SJSA1 (cell line): ENCODE measurements at regions not wholly inside any gene's neighbourhood (a gene's known extent, or its start where the extent isn't known, plus 50 kb on each side); places are given as distances from the start of the nearest gene placed in this dataset.
"Not testable (repeated sequence)": the region's sequence is repeated elsewhere in the genome, so short reads cannot be mapped to it uniquely, and the experiment has no call there.

Experiments
- DNase-seq, 2 experiments: peaks; one replicate each; pipeline ENCODE4 v3.0.0-alpha.2; 2015 to 2020; ENCODE audit warnings: low spot score in 2 of 2, low read depth in 1 of 2
- H3K27ac ChIP-seq: fragments of 250-450 bp; sonication (Bioruptor Pico); 2 replicates; pipeline ENCODE4 v1.5.1; 2020; ENCODE audit warnings: mild to moderate bottlenecking, moderate library complexity
- H3K27me3 ChIP-seq: fragments of 250-450 bp; sonication (Bioruptor Pico); replicated peaks from 2 replicates; pipeline ENCODE4 v1.5.1; 2020; ENCODE audit warnings: mild to moderate bottlenecking, moderate library complexity
- H3K36me3 ChIP-seq: fragments of 250-450 bp; sonication (Bioruptor Pico); 2 replicates; pipeline ENCODE4 v1.5.1; 2020; ENCODE audit warnings: mild to moderate bottlenecking
- H3K4me1 ChIP-seq: fragments of 250-450 bp; sonication (Bioruptor Pico); replicated peaks from 2 replicates; pipeline ENCODE4 v1.6.1; 2021; ENCODE audit warnings: mild to moderate bottlenecking
- H3K4me3 ChIP-seq: fragments of 250-450 bp; sonication (Bioruptor Pico); 2 replicates; pipeline ENCODE4 v1.5.1; 2020; ENCODE audit warnings: mild to moderate bottlenecking
- H3K9me3 ChIP-seq: fragments of 250-450 bp; sonication (Bioruptor Pico); replicated peaks from 2 replicates; pipeline ENCODE4 v1.5.1; 2020; ENCODE audit warnings: mild to moderate bottlenecking

GRCh38 chr17:77841742-77842527, 116.6 kb upstream of the TNRC6C start:
- DNase-seq: no peak
- Histone ChIP-seq H3K9me3 (no peaks in the 10 kb centered on the region), H3K27me3 (no peaks in the 10 kb centered on the region), H3K4me3 (no peak overlapping the region), H3K36me3 (no peaks in the 10 kb centered on the region), H3K27ac (no peak overlapping the region), H3K4me1 (peaks cover 18% of the 10 kb centered on the region)

- Histone ChIP-seq H3K4me3 (no peak overlapping the region), H3K36me3 (no peaks in the 10 kb centered on the region), H3K27ac (no peak overlapping the region), H3K9me3 (no peaks in the 10 kb centered on the region), H3K27me3 (no peaks in the 10 kb centered on the region), H3K4me1 (peaks cover 18% of the 10 kb centered on the region)
- DNase-seq: peak in 1 of 2 experiments; percentile 46
Measured at GRCh38 chr17:77842528-77843147, 115.9 kb upstream of the TNRC6C start.

- not testable (repeated sequence) for H3K4me3 ChIP-seq, H3K27me3 ChIP-seq, H3K9me3 ChIP-seq, H3K36me3 ChIP-seq, H3K27ac ChIP-seq
- peak in 1 of 2 experiments; percentile 56 for DNase-seq
- H3K4me1 ChIP-seq: peaks cover 18% of the 10 kb centered on the region
Measured at GRCh38 chr17:77843255-77843895, 115.1 kb upstream of the TNRC6C start.

- no peaks in the 10 kb centered on the region for H3K27me3 ChIP-seq
- no peaks in the 10 kb centered on the region for H3K36me3 ChIP-seq
- H3K4me1 ChIP-seq: peaks cover 18% of the 10 kb centered on the region
- DNase-seq: no peak
- H3K9me3 ChIP-seq: no peaks in the 10 kb centered on the region
- H3K27ac ChIP-seq: no peak overlapping the region
- no peak overlapping the region for H3K4me3 ChIP-seq
Measured at GRCh38 chr17:77843896-77844295, 114.6 kb upstream of the TNRC6C start.

GRCh38 chr17:77844681-77845080, 113.8 kb upstream of the TNRC6C start:
- no peaks in the 10 kb centered on the region for H3K36me3 ChIP-seq
- H3K27me3 ChIP-seq: no peaks in the 10 kb centered on the region
- H3K27ac ChIP-seq: no peak overlapping the region
- no peaks in the 10 kb centered on the region for H3K9me3 ChIP-seq
- H3K4me1 ChIP-seq: peaks cover 18% of the 10 kb centered on the region
- no peak for DNase-seq
- no peak overlapping the region for H3K4me3 ChIP-seq

GRCh38 chr17:77845541-77846225, 112.8 kb upstream of the TNRC6C start:
- Histone ChIP-seq H3K27ac (no peak overlapping the region), H3K4me3 (no peak overlapping the region), H3K27me3 (no peaks in the 10 kb centered on the region), H3K36me3 (no peaks in the 10 kb centered on the region), H3K9me3 (no peaks in the 10 kb centered on the region), H3K4me1 (peaks cover 18% of the 10 kb centered on the region)
- DNase-seq: no peak

- DNase-seq: no peak
- H3K9me3 ChIP-seq: no peaks in the 10 kb centered on the region
- peaks cover 18% of the 10 kb centered on the region for H3K4me1 ChIP-seq
- no peaks in the 10 kb centered on the region for H3K36me3 ChIP-seq
- no peak overlapping the region for H3K4me3 ChIP-seq
- H3K27me3 ChIP-seq: no peaks in the 10 kb centered on the region
- H3K27ac ChIP-seq: no peak overlapping the region
Measured at GRCh38 chr17:77846531-77847085, 111.9 kb upstream of the TNRC6C start.

GRCh38 chr17:77847221-77848085, 111.0 kb upstream of the TNRC6C start:
- Histone ChIP-seq H3K4me3 (no peak overlapping the region), H3K27me3 (no peaks in the 10 kb centered on the region), H3K27ac (no peak overlapping the region), H3K4me1 (peaks cover 14% of the 10 kb centered on the region), H3K36me3 (no peaks in the 10 kb centered on the region), H3K9me3 (0 out of 2 replicates have a peak, but pooled peaks cover 3% of the 10 kb centered on the region)
- DNase-seq: no peak

GRCh38 chr17:77848257-77848656, 110.2 kb upstream of the TNRC6C start:
- Histone ChIP-seq H3K4me3 (no peak overlapping the region), H3K27me3 (no peaks in the 10 kb centered on the region), H3K36me3 (no peaks in the 10 kb centered on the region), H3K4me1 (peaks cover 6% of the 10 kb centered on the region), H3K27ac (no peak overlapping the region), H3K9me3 (0 out of 2 replicates have a peak, but pooled peaks cover 3% of the 10 kb centered on the region)
- no peak for DNase-seq

GRCh38 chr17:77849239-77849638, 109.3 kb upstream of the TNRC6C start:
- Histone ChIP-seq H3K4me3 (no peak overlapping the region), H3K9me3 (0 out of 2 replicates have a peak, but pooled peaks cover 3% of the 10 kb centered on the region), H3K4me1 (no peaks in the 10 kb centered on the region), H3K27me3 (no peaks in the 10 kb centered on the region), H3K27ac (no peak overlapping the region), H3K36me3 (no peaks in the 10 kb centered on the region)
- no peak for DNase-seq

- no peaks in the 10 kb centered on the region for H3K36me3 ChIP-seq
- no peak overlapping the region for H3K4me3 ChIP-seq
- 0 out of 2 replicates have a peak, but pooled peaks cover 3% of the 10 kb centered on the region for H3K9me3 ChIP-seq
- H3K4me1 ChIP-seq: no peaks in the 10 kb centered on the region
- no peak for DNase-seq
- H3K27ac ChIP-seq: no peak overlapping the region
- H3K27me3 ChIP-seq: no peaks in the 10 kb centered on the region
Measured at GRCh38 chr17:77851921-77852320, 106.6 kb upstream of the TNRC6C start.

GRCh38 chr17:77852731-77853130, 105.8 kb upstream of the TNRC6C start:
- H3K27ac ChIP-seq: no peak overlapping the region
- H3K9me3 ChIP-seq: 0 out of 2 replicates have a peak, but pooled peaks cover 3% of the 10 kb centered on the region
- H3K27me3 ChIP-seq: no peaks in the 10 kb centered on the region
- H3K4me1 ChIP-seq: no peaks in the 10 kb centered on the region
- no peak overlapping the region for H3K4me3 ChIP-seq
- no peaks in the 10 kb centered on the region for H3K36me3 ChIP-seq
- DNase-seq: no peak
